ENCODE measurements at regions not wholly inside any gene's neighbourhood (a gene's known extent, or its start where the extent isn't known, plus 50 kb on each side); places are given as distances from the start of the nearest gene placed in this dataset.

DNA sequence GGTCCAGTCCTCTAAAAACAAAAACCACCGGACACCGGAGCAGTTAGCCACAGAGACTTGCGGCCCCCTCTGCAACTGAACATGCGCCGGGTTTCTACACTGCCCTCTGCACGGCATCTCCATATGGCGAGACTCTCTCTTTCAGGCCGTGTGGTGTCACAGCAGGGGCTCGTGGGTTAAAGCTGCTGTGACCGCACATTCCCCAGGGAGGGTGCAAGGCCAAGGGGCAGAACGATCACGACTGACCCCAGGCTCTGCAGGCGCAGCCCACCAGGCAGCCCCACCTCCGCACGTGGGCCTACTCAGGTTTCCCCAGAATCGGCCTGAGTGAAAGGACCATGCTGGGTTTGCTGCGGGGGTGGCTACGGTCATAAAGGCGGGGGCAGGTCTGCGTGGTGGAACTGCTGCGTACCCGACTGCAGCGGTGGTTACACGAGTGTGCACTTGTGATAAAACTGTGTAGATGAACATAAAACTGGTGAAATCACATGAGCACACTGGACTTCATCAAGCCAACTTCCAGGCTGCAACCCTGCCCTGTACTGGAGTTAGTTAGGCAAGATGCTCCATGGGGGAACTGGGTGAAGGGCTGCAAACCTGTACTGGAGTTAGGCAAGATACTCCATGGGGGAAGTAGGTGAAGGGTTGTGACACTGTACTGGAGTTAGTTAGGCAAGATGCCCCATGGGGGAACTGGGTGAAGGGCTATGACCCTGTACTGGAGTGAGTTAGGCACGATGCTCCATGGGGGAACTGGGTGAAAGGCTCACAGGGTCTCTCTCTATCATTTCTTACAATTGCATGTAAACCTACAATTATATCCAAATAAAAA, 81.4 kb upstream of the PPP2R2D start:
- no peaks in the 10 kb centered on the region for H3K4me1 Mint-ChIP-seq (ENCODE audit: low read depth)
- H3K27me3 Mint-ChIP-seq = no peaks in the 10 kb centered on the region
- TF ChIP-seq, protein P1, sequence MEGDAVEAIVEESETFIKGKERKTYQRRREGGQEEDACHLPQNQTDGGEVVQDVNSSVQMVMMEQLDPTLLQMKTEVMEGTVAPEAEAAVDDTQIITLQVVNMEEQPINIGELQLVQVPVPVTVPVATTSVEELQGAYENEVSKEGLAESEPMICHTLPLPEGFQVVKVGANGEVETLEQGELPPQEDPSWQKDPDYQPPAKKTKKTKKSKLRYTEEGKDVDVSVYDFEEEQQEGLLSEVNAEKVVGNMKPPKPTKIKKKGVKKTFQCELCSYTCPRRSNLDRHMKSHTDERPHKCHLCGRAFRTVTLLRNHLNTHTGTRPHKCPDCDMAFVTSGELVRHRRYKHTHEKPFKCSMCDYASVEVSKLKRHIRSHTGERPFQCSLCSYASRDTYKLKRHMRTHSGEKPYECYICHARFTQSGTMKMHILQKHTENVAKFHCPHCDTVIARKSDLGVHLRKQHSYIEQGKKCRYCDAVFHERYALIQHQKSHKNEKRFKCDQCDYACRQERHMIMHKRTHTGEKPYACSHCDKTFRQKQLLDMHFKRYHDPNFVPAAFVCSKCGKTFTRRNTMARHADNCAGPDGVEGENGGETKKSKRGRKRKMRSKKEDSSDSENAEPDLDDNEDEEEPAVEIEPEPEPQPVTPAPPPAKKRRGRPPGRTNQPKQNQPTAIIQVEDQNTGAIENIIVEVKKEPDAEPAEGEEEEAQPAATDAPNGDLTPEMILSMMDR (IDR thresholded peaks at IDR 0.05) = no peak
- DNase-seq = no peak
- no peak for ATAC-seq (ENCODE audit: poor library complexity)
- Histone ChIP-seq H3K27me3 (ENCODE audit: control insufficient read depth in 1 of 2, insufficient read depth in 2 of 2, low read length in 2 of 2) (peaks cover 0 to 2% of the 10 kb centered on the region in 2 experiments), H3K27ac (ENCODE audit: low read depth in 1 of 2, low read length in 2 of 2) (no peak overlapping the region), H3K4me1 (ENCODE audit: insufficient read depth, low read length) (no peaks in the 10 kb centered on the region), H3K4me3 (ENCODE audit: low read length) (no peak overlapping the region), H3K9me3 (ENCODE audit: control insufficient read depth in 1 of 2, insufficient read depth in 1 of 2, low read length in 2 of 2) (no peaks in the 10 kb centered on the region), H3K36me3 (ENCODE audit: insufficient read depth, low read length) (no peaks in the 10 kb centered on the region)
- no peak overlapping the region for H3K27ac Mint-ChIP-seq
- intact Hi-C loops (cut with DNase I, micrococcal nuclease) = no loop called here
- CTCF ChIA-PET = no interaction called here
- no peaks in the 10 kb centered on the region for H3K9me3 Mint-ChIP-seq
- POLR2A ChIA-PET = no interaction called here
- H3K4me3 Mint-ChIP-seq = no peak overlapping the region
- H3K36me3 Mint-ChIP-seq (ENCODE audit: low read depth) = no peaks in the 10 kb centered on the region

DNA sequence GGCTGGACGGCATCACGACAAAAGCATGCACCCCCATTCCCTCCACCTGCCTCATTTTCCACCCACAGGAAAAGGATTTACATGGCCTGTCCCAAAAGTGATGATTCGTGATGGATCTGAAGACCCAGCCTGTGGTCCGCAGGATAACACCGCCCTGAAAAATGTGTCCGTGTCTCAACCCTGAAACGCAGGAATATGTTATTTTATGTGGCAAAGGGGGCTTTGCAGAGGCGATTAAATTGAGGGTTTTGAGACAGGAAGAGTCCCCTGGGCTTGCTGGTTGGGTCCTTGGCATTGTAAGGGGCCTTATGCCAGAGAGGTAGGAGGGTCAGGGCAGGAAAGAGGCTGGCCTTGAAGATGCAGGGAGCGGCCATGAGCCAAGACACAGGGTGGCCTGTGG, 80.2 kb upstream of the PPP2R2D start:
- Histone ChIP-seq H3K36me3 (ENCODE audit: insufficient read depth, low read length) (no peaks in the 10 kb centered on the region), H3K27ac (ENCODE audit: low read depth in 1 of 2, low read length in 2 of 2) (no peak overlapping the region), H3K9me3 (ENCODE audit: control insufficient read depth in 1 of 2, insufficient read depth in 1 of 2, low read length in 2 of 2) (no peaks in the 10 kb centered on the region), H3K4me1 (ENCODE audit: insufficient read depth, low read length) (no peaks in the 10 kb centered on the region), H3K4me3 (ENCODE audit: low read length) (no peak overlapping the region), H3K27me3 (ENCODE audit: control insufficient read depth in 1 of 2, insufficient read depth in 2 of 2, low read length in 2 of 2) (peaks cover 0 to 2% of the 10 kb centered on the region in 2 experiments)
- TF ChIP-seq, protein P1 (IDR thresholded peaks at IDR 0.05) = no peak
- ATAC-seq (ENCODE audit: poor library complexity) (no peak), DNase-seq (no peak)
- intact Hi-C loops (cut with DNase I, micrococcal nuclease) = no loop called here
- no peaks in the 10 kb centered on the region for H3K4me1 Mint-ChIP-seq (ENCODE audit: low read depth)
- H3K27ac Mint-ChIP-seq = no peak overlapping the region
- H3K4me3 Mint-ChIP-seq = no peak overlapping the region
- POLR2A ChIA-PET = no interaction called here
- no peaks in the 10 kb centered on the region for H3K36me3 Mint-ChIP-seq (ENCODE audit: low read depth)
- CTCF ChIA-PET = no interaction called here
- H3K9me3 Mint-ChIP-seq = no peaks in the 10 kb centered on the region
- H3K27me3 Mint-ChIP-seq = no peaks in the 10 kb centered on the region

DNA sequence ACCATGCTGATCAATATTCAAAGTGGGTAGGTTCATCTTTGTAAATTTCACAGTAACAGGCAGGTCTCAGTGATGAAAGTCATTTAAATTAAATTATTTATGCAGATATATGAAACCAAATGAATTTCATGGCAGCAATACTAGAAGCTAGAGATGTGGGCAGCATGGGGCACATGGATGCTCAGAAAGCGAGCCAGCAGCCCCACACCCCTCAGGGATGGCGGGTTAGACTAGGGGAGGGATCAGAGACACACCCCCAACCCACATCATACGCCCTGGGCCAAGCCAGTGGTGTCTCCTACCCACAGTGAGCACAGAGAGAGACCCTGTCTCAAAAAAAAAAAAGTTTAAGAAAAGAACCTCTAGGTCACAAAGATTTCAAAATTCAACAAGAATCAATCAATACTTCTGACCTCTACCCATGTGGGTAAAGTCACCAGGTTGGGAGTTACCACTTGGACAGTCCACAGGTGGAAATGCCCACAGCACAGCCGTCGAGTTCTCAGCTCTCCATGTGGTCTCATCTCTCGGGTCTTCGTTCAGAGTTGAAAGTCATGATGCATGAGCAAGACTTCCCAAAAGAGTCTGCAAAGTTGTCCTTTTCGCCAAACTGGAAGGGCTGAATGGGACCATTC, 79.3 kb upstream of the PPP2R2D start:
- H3K9me3 Mint-ChIP-seq = no peaks in the 10 kb centered on the region
- ChIA-PET CTCF (no interaction called here), POLR2A (no interaction called here)
- H3K27me3 Mint-ChIP-seq = peaks cover 2% of the 10 kb centered on the region
- Histone ChIP-seq H3K27ac (ENCODE audit: low read depth in 1 of 2, low read length in 2 of 2) (no peak overlapping the region), H3K4me3 (ENCODE audit: low read length) (no peak overlapping the region), H3K36me3 (ENCODE audit: insufficient read depth, low read length) (no peaks in the 10 kb centered on the region), H3K9me3 (ENCODE audit: control insufficient read depth in 1 of 2, insufficient read depth in 1 of 2, low read length in 2 of 2) (no peaks in the 10 kb centered on the region), H3K4me1 (ENCODE audit: insufficient read depth, low read length) (no peaks in the 10 kb centered on the region), H3K27me3 (ENCODE audit: control insufficient read depth in 1 of 2, insufficient read depth in 2 of 2, low read length in 2 of 2) (peaks cover 0 to 2% of the 10 kb centered on the region in 2 experiments)
- H3K4me3 Mint-ChIP-seq = no peak overlapping the region
- no peak for DNase-seq
- no peak for ATAC-seq (ENCODE audit: poor library complexity)
- intact Hi-C loops (cut with DNase I, micrococcal nuclease) = no loop called here
- no peaks in the 10 kb centered on the region for H3K4me1 Mint-ChIP-seq (ENCODE audit: low read depth)
- H3K36me3 Mint-ChIP-seq (ENCODE audit: low read depth) = no peaks in the 10 kb centered on the region
- H3K27ac Mint-ChIP-seq = no peak overlapping the region
- TF ChIP-seq, protein P1 (IDR thresholded peaks at IDR 0.05) = no peak
